ENCODE measurements at regions not wholly inside any gene's neighbourhood (a gene's known extent, or its start where the extent isn't known, plus 50 kb on each side); places are given as distances from the start of the nearest gene placed in this dataset.

DNA sequence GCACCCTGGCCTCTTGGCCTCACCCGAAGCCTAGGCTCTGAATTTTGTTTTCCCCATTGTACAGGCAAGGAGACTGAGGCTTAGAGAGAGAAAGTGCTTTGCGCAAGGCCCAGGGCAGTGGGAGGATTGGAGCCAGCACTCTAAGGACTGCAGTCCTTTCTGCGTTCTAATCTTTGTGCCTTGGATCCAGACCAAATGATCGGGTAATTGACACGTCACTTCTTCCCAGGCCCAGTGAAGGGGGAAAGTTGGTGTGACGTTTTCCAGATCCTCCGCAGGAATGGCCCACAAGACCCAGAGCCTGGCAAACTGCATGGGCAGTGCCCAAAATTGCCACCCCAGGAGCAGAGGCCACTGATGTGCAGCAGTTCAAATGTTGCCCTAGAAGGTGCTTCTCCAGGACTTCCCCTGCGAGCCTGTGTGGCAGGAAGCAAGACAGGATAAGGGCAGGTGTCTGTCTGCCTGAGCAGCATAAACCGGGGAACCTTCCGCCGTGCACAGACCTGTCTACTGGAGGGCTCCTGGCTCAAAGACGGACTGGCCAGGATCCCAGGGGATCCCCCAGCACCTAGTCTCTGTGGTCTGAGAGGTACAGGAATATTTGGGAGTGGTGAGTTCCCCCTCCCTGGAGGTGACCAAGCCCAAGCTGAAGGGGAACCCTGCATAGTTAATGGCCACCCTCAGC lies 194.5 kb upstream of the TLE3 start:
- TF ChIP-seq GATA2 (IDR thresholded peaks at IDR 0.05; ENCODE audit: low read depth, low read length) = no peak
- TF ChIP-seq GATA3 (IDR thresholded peaks at IDR 0.05; ENCODE audit: low read depth, low read length) = no peak
